Myocyte (in vitro differentiated cells): ENCODE measurements at regions not wholly inside any gene's neighbourhood (a gene's known extent, or its start where the extent isn't known, plus 50 kb on each side); places are given as distances from the start of the nearest gene placed in this dataset. TPM values are rescaled to one million over a fixed set of nuclear protein-coding genes. Genes with fewer than 3 reads are reported as not detected.

Experiments
- microRNA-seq: library from miRNA; unstranded; fragments of <30 nt; microRNA quantifications from one replicate; pipeline ENCODE4, GENCODE V29; 2016

Small RNA genes in the stretch of these regions (microRNA-seq; reads per million reads assigned to microRNA genes)
- gene MIR7158 (not detected), gene MIR7515 (not detected)
